ENCODE measurements at regions not wholly inside any gene's neighbourhood (a gene's known extent, or its start where the extent isn't known, plus 50 kb on each side); places are given as distances from the start of the nearest gene placed in this dataset.
"Not testable (repeated sequence)": the region's sequence is repeated elsewhere in the genome, so short reads cannot be mapped to it uniquely, and the experiment has no call there.

GRCh38 chr7:156566812-156567549 lies 73.6 kb upstream of the RNF32 start:
- Histone ChIP-seq H3K9me3 (peaks cover 0 to 10% (median 0%) of the 10 kb centered on the region in 11 donors), H3K36me3 (no peaks in the 10 kb centered on the region), H3K4me3 (no peak overlapping the region), H3K4me1 (no peaks in the 10 kb centered on the region), H3K27me3 (no peaks in the 10 kb centered on the region), H3K27ac (no peak overlapping the region)
- TF ChIP-seq CTCF (IDR thresholded peaks at IDR 0.05) = no peak
- ATAC-seq = no peak
- no peak for DNase-seq
- intact Hi-C loops (cut with DNase I) = no loop called here
- 75 to 79% methylated on average over 8 of the region's 8 CpGs for WGBS, 2 donors

DNA sequence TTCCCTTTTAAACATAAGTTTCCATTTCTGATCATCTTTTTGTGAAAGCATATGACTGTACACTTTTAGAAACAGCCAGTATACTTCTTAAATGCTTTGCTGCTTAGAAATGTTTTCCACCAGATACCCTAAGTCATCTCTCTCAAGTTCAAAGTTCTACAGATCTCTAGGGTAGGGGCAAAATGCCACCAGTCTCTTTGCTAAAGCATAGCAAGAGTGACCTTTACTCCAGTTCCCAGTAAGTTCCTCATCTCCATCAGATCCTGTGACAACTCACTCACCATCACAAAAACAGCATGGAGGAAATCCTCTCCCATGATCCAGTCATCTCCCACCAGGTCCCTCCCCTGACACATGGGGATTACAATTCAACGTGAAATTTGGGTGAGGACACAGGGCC lies 75.6 kb upstream of the RNF32 start:
- H3K4me1 ChIP-seq; H3K4me3 ChIP-seq; H3K27ac ChIP-seq; intact Hi-C loops (cut with DNase I); ATAC-seq; H3K27me3 ChIP-seq; H3K36me3 ChIP-seq; DNase-seq: not testable (repeated sequence)
- H3K9me3 ChIP-seq = peaks cover 0 to 10% (median 0%) of the 10 kb centered on the region in 11 donors
- WGBS, 2 donors = 63% methylated on average over 1 of the region's 1 CpG

DNA sequence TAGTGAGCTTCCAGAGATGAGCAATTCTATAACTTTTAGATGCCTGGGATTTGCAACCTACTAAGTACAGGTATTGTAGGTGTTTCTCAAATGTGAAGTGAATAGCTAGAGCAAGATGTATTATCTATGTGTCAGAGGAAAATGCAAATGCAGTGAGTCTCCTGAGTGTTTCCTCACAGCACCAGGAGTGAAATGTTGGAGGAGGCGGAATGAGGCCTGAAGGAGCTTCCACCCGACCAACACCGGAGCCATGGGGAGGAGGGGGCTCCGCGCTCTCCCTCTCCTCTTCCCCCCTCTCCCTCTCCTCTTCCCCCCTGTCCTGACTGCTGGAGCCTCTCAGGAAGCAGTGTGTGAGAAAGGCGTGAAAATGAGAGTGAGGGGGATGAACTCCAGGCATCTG lies 79.9 kb upstream of the RNF32 start:
- H3K27ac ChIP-seq = no peak overlapping the region
- 27 to 28% methylated on average over 6 of the region's 6 CpGs for WGBS, 2 donors
- H3K36me3 ChIP-seq = no peaks in the 10 kb centered on the region
- H3K9me3 ChIP-seq = peaks cover 0 to 10% (median 0%) of the 10 kb centered on the region in 11 donors
- DNase-seq (no peak), ATAC-seq (no peak)
- intact Hi-C loops (cut with DNase I) = no loop called here
- TF ChIP-seq CTCF (IDR thresholded peaks at IDR 0.05) = no peak
- H3K4me1 ChIP-seq = no peaks in the 10 kb centered on the region
- H3K4me3 ChIP-seq = no peak overlapping the region
- H3K27me3 ChIP-seq = peaks cover 0 to 6% (median 0%) of the 10 kb centered on the region in 7 donors

GRCh38 chr7:156560075-156560474 lies 80.5 kb upstream of the RNF32 start:
- 72 to 75% methylated on average over 9 of the region's 9 CpGs for WGBS, 2 donors
- no peak for ATAC-seq
- H3K4me3 ChIP-seq = no peak overlapping the region
- H3K27ac ChIP-seq = no peak overlapping the region
- no peaks in the 10 kb centered on the region for H3K36me3 ChIP-seq
- TF ChIP-seq CTCF (IDR thresholded peaks at IDR 0.05) = no peak
- H3K9me3 ChIP-seq = peaks cover 0 to 9% (median 0%) of the 10 kb centered on the region in 11 donors
- no peaks in the 10 kb centered on the region for H3K4me1 ChIP-seq
- DNase-seq = no peak
- intact Hi-C loops (cut with DNase I) = no loop called here
- peaks cover 0 to 6% (median 0%) of the 10 kb centered on the region in 7 donors for H3K27me3 ChIP-seq

- Histone ChIP-seq H3K27ac (no peak overlapping the region), H3K4me3 (no peak overlapping the region), H3K36me3 (no peaks in the 10 kb centered on the region), H3K4me1 (no peaks in the 10 kb centered on the region), H3K27me3 (peaks cover 0 to 6% (median 0%) of the 10 kb centered on the region in 7 donors), H3K9me3 (no peaks in the 10 kb centered on the region)
- ATAC-seq (no peak), DNase-seq (no peak)
- intact Hi-C loops (cut with DNase I) = no loop called here
- WGBS, 2 donors = 93 to 95% methylated on average over 9 of the region's 9 CpGs
- no peak for TF ChIP-seq CTCF (IDR thresholded peaks at IDR 0.05)
Measured at GRCh38 chr7:156559001-156559400, 81.6 kb upstream of the RNF32 start.

Measured in heart right ventricle (tissue), 16 donors.